ENCODE measurements at regions not wholly inside any gene's neighbourhood (a gene's known extent, or its start where the extent isn't known, plus 50 kb on each side); places are given as distances from the start of the nearest gene placed in this dataset.

DNA sequence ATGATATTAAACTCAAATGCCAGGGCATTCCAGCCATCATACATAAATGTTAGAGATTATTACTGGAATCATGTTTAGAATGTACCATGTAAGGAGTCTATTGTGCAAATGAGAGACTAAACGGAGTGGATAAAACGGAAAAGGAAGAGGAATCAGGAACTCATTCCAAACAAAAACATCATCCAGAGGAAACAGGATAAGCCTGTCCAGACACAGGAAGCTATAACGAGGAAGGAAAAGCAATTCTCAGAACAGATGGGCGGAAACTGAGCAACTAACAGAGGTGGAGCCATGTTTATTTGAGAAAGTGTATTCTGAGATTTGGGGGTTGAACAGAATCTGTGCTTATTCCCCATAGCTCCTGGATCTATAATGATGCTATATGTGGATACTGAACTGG is 52.3 kb upstream of the TRIM24 start:
- Mint-ChIP-seq H3K27me3 (ENCODE audit: low read depth) (no peaks in the 10 kb centered on the region), H3K9me3 (peaks cover 0 to 4% of the 10 kb centered on the region in 2 donors), H3K36me3 (ENCODE audit: insufficient read depth in 2 of 2) (no peaks in the 10 kb centered on the region), H3K27ac (no peak overlapping the region), H3K4me1 (ENCODE audit: low read depth) (no peaks in the 10 kb centered on the region), H3K4me3 (no peak overlapping the region)
- no peak for ATAC-seq (replicated peaks in 1 of 2)
- no peak for DNase-seq
